T-helper 17 cell (primary cell): ENCODE measurements at regions not wholly inside any gene's neighbourhood (a gene's known extent, or its start where the extent isn't known, plus 50 kb on each side); places are given as distances from the start of the nearest gene placed in this dataset.

Source experiments
- ATAC-seq: fragments of 150-1000 bp; cut with Tn5 transposase; 2 replicates; pipeline ENCODE4 v1.10.0; 2021; ENCODE audit warnings: mild to moderate bottlenecking, moderate library complexity
- DNase-seq, 3 donors: peaks; one replicate each; pipeline versions ENCODE4 v3.0.0 to v3.0.0-alpha.2; 2020 to 2021
- H3K9me3 ChIP-seq: one replicate; pipeline ENCODE4 v1.7.0; 2013; ENCODE audit warnings: low read length, mild to moderate bottlenecking; ENCODE audit not compliant: control insufficient read depth, poor library complexity, severe bottlenecking
- H3K27ac Mint-ChIP-seq: one replicate; pipeline ENCODE4 v1.8.0; 2022; ENCODE audit warnings: mild to moderate bottlenecking, moderate library complexity, mixed read lengths
- H3K27me3 Mint-ChIP-seq: one replicate; pipeline ENCODE4 v1.8.0; 2022; ENCODE audit warnings: mixed read lengths
- H3K36me3 Mint-ChIP-seq: one replicate; pipeline ENCODE4 v1.8.0; 2022; ENCODE audit warnings: low read depth, mixed read lengths
- H3K4me1 Mint-ChIP-seq: one replicate; pipeline ENCODE4 v1.8.0; 2022; ENCODE audit warnings: mild to moderate bottlenecking, mixed read lengths
- H3K4me3 Mint-ChIP-seq: one replicate; pipeline ENCODE4 v1.8.0; 2022; ENCODE audit warnings: mild to moderate bottlenecking, moderate library complexity, mixed read lengths

DNA sequence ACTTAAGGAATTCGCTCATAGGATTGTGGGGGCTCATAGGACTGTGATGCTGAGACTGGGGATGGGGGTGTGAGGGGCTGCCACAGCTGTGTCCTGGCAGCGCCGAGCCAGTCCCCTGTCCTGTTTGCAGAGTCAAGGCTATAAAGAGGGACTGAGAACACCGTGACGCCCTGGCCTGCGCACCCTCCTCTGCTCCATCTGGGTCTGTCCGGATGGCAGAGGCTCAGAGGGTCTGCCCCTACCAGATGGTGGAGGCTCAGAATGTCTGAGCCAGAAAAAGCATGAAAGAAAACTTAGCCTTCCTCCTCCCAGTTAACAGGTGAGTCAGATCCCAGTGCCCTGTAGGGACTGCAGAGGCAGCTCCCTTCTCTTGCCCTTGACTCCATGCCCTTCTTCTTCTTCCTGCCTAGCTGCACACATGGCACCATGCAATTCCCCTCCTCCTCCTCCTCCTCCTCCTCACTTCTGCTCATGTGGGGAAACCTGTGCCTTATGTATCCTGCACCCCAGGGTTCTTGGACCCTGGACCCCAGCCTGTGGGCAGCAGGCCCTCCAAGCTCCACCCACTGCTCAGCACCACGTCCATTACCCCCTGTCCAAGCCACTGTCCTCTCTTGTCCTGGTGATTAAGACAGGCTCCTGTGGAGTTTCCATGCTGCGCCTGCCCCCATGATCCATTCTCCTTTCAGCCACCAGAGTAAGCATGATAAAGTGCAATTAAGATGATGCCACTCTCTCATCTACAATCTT lies 410.0 kb upstream of the SULF2 start:
- H3K4me1 Mint-ChIP-seq = no peaks in the 10 kb centered on the region
- peaks cover 45% of the 10 kb centered on the region for H3K27me3 Mint-ChIP-seq
- H3K4me3 Mint-ChIP-seq = no peak overlapping the region
- peaks cover 2% of the 10 kb centered on the region for H3K36me3 Mint-ChIP-seq
- DNase-seq = no peak
- no peaks in the 10 kb centered on the region for H3K9me3 ChIP-seq
- ATAC-seq = no peak
- H3K27ac Mint-ChIP-seq = no peak overlapping the region

GRCh38 chr20:48194583-48194982 lies 409.3 kb upstream of the SULF2 start:
- ATAC-seq (no peak), DNase-seq (no peak)
- H3K4me3 Mint-ChIP-seq = no peak overlapping the region
- no peaks in the 10 kb centered on the region for H3K9me3 ChIP-seq
- no peaks in the 10 kb centered on the region for H3K4me1 Mint-ChIP-seq
- peaks cover 2% of the 10 kb centered on the region for H3K36me3 Mint-ChIP-seq
- H3K27me3 Mint-ChIP-seq = peaks cover 42% of the 10 kb centered on the region
- no peak overlapping the region for H3K27ac Mint-ChIP-seq

- H3K27me3 Mint-ChIP-seq = peaks cover 45% of the 10 kb centered on the region
Measured at GRCh38 chr20:48193627-48194425, 408.5 kb upstream of the SULF2 start.

DNA sequence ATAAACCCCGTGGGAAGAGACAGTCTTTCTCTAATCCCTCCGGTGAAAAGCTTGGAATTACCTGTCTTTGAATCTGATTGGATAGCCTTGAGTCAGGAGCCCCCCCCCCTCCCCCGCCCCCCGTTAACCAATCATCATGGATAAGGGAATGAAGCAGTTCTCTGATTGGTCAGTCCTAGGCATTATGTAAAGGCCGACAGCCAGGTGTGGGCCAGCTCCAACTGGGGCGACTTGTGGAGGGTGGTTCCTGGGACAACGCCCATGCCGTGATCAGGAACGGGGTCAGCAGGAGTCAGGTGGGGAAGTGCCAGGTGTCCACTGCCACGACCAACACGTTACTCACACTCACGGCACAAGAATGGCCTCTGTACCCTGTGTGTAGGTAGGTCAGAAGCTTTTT lies 406.8 kb upstream of the SULF2 start:
- Mint-ChIP-seq H3K27ac (no peak overlapping the region), H3K36me3 (peaks cover 2% of the 10 kb centered on the region), H3K27me3 (peaks cover 38% of the 10 kb centered on the region), H3K4me3 (no peak overlapping the region), H3K4me1 (no peaks in the 10 kb centered on the region)
- ATAC-seq (no peak), DNase-seq (no peak)
- H3K9me3 ChIP-seq = no peaks in the 10 kb centered on the region

More at GRCh38 chr20:48193627-48194425, 408.5 kb upstream of the SULF2 start:
- no peak for ATAC-seq
- no peaks in the 10 kb centered on the region for H3K9me3 ChIP-seq
- H3K4me1 Mint-ChIP-seq = no peaks in the 10 kb centered on the region
- no peak overlapping the region for H3K4me3 Mint-ChIP-seq
- no peak overlapping the region for H3K27ac Mint-ChIP-seq
- H3K36me3 Mint-ChIP-seq = peaks cover 2% of the 10 kb centered on the region
- no peak for DNase-seq

- H3K27ac Mint-ChIP-seq = no peak overlapping the region
- ATAC-seq (no peak), DNase-seq (no peak)
- H3K9me3 ChIP-seq = no peaks in the 10 kb centered on the region
- peaks cover 42% of the 10 kb centered on the region for H3K27me3 Mint-ChIP-seq
- no peak overlapping the region for H3K4me3 Mint-ChIP-seq
- H3K4me1 Mint-ChIP-seq = no peaks in the 10 kb centered on the region
- H3K36me3 Mint-ChIP-seq = peaks cover 2% of the 10 kb centered on the region
Measured at GRCh38 chr20:48191200-48191599, 405.9 kb upstream of the SULF2 start.

GRCh38 chr20:48190757-48191156 lies 405.5 kb upstream of the SULF2 start:
- no peaks in the 10 kb centered on the region for H3K4me1 Mint-ChIP-seq
- H3K36me3 Mint-ChIP-seq = peaks cover 2% of the 10 kb centered on the region
- ATAC-seq (no peak), DNase-seq (no peak)
- no peak overlapping the region for H3K4me3 Mint-ChIP-seq
- no peaks in the 10 kb centered on the region for H3K9me3 ChIP-seq
- H3K27ac Mint-ChIP-seq = no peak overlapping the region
- peaks cover 43% of the 10 kb centered on the region for H3K27me3 Mint-ChIP-seq

- Mint-ChIP-seq H3K4me1 (no peaks in the 10 kb centered on the region), H3K4me3 (no peak overlapping the region), H3K27me3 (peaks cover 34% of the 10 kb centered on the region), H3K36me3 (no peaks in the 10 kb centered on the region), H3K27ac (no peak overlapping the region)
- ATAC-seq (no peak), DNase-seq (no peak)
- H3K9me3 ChIP-seq = no peaks in the 10 kb centered on the region
Measured at GRCh38 chr20:48189181-48189580, 403.9 kb upstream of the SULF2 start.

DNA sequence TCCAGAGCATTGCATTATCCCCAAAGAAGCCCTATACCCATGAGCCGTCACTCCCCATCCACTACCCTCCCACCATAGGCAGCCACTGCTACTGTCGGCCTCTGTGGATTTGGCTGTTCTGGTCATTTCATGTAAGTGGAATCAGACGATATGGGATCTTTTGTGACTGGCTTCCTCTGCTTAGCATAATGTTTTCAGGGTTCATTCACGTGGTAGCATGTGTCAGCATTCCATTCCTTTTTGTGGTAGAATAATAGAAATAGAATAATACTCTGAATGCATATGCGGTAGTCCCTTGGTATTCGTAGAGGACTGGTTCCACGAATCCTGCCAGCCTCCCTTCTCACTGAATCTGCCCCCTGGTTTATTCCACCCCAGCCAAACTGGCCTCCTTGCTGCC lies 402.6 kb upstream of the SULF2 start:
- no peaks in the 10 kb centered on the region for H3K4me1 Mint-ChIP-seq
- no peak overlapping the region for H3K27ac Mint-ChIP-seq
- no peak for DNase-seq
- ATAC-seq = no peak
- H3K27me3 Mint-ChIP-seq = peaks cover 32% of the 10 kb centered on the region
- no peaks in the 10 kb centered on the region for H3K9me3 ChIP-seq
- H3K36me3 Mint-ChIP-seq = no peaks in the 10 kb centered on the region
- no peak overlapping the region for H3K4me3 Mint-ChIP-seq

DNA sequence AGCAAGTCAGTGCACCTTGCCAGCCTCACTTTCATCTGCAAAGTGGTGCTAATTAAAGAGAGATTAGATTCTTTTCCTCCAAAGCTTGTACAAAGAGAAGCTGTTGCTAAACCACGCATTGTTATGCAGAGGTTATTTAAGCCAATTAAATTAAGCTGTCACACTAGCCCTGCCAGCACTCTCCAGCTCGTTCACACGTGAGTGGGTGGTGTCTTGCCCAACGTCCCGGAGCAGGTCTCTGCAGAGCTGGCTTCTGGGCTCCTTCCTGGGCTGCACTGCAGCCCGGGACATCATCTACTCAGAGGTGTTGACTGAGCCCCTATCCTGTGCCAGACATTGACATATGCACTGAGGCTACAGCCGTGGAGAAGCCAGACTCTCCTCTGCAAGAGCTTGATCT lies 401.6 kb upstream of the SULF2 start:
- DNase-seq (no peak), ATAC-seq (no peak)
- no peak overlapping the region for H3K27ac Mint-ChIP-seq
- no peaks in the 10 kb centered on the region for H3K36me3 Mint-ChIP-seq
- no peaks in the 10 kb centered on the region for H3K4me1 Mint-ChIP-seq
- H3K9me3 ChIP-seq = no peaks in the 10 kb centered on the region
- H3K27me3 Mint-ChIP-seq = peaks cover 32% of the 10 kb centered on the region
- no peak overlapping the region for H3K4me3 Mint-ChIP-seq

DNA sequence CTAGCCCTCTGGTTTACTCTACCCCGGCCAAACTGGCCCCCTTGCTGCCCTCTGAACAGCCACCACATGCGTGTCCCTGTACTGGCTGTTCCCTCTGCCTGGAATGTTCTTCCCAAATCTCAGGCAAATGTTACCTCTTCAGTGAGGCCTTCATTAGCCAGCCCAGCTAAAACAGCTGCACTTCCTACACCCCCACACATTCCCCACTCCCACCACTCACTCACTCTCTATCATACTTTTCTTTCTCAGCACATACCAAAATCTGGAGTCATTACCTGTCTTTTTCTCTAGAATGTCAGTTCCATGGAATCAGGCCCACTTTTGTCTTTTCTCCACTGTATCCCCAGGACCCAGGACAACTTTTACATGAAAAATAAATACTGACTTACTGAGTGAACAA lies 401.2 kb upstream of the SULF2 start:
- Mint-ChIP-seq H3K27me3 (peaks cover 30% of the 10 kb centered on the region), H3K27ac (no peak overlapping the region), H3K4me1 (no peaks in the 10 kb centered on the region), H3K36me3 (no peaks in the 10 kb centered on the region), H3K4me3 (no peak overlapping the region)
- no peak for ATAC-seq
- no peak for DNase-seq
- no peaks in the 10 kb centered on the region for H3K9me3 ChIP-seq

DNA sequence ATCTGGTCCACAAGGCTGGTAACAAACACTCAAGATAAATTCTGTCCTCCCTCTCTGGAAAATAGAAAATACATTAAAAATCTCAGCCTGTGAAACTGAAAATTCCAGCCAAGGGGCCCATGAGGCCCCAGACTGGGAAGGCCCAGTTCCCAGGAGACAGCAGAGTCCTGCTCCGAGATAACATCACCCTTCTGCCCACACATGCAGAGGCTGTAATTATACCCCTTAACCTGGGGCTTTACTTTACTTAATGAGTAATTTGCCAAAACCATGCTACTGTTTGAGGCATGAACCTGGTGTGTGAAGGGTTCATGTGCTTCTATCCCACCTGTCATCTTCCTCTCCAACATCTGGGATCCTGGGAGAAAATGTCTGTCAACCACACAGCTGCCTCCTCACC lies 398.9 kb upstream of the SULF2 start:
- no peak overlapping the region for H3K27ac Mint-ChIP-seq
- H3K9me3 ChIP-seq = no peaks in the 10 kb centered on the region
- H3K4me3 Mint-ChIP-seq = no peak overlapping the region
- DNase-seq (no peak), ATAC-seq (no peak)
- no peaks in the 10 kb centered on the region for H3K36me3 Mint-ChIP-seq
- peaks cover 29% of the 10 kb centered on the region for H3K27me3 Mint-ChIP-seq
- H3K4me1 Mint-ChIP-seq = no peaks in the 10 kb centered on the region

GRCh38 chr20:48181261-48181935 lies 396.1 kb upstream of the SULF2 start:
- ATAC-seq = no peak
- no peak overlapping the region for H3K27ac Mint-ChIP-seq
- DNase-seq = no peak
- H3K36me3 Mint-ChIP-seq = peaks cover 3% of the 10 kb centered on the region
- H3K4me3 Mint-ChIP-seq = no peak overlapping the region
- H3K9me3 ChIP-seq = no peaks in the 10 kb centered on the region
- H3K27me3 Mint-ChIP-seq = peaks cover 38% of the 10 kb centered on the region
- peaks cover 5% of the 10 kb centered on the region for H3K4me1 Mint-ChIP-seq

- peaks cover 30% of the 10 kb centered on the region for H3K27me3 Mint-ChIP-seq
- H3K4me3 Mint-ChIP-seq = no peak overlapping the region
- peaks cover 5% of the 10 kb centered on the region for H3K4me1 Mint-ChIP-seq
Measured at GRCh38 chr20:48180618-48181017, 395.3 kb upstream of the SULF2 start.

More at GRCh38 chr20:48180618-48181017, 395.3 kb upstream of the SULF2 start:
- DNase-seq (no peak), ATAC-seq (no peak)
- H3K9me3 ChIP-seq = no peaks in the 10 kb centered on the region
- Mint-ChIP-seq H3K27ac (no peak overlapping the region), H3K36me3 (peaks cover 3% of the 10 kb centered on the region)
